ENCODE measurements at regions not wholly inside any gene's neighbourhood (a gene's known extent, or its start where the extent isn't known, plus 50 kb on each side); places are given as distances from the start of the nearest gene placed in this dataset.

DNA sequence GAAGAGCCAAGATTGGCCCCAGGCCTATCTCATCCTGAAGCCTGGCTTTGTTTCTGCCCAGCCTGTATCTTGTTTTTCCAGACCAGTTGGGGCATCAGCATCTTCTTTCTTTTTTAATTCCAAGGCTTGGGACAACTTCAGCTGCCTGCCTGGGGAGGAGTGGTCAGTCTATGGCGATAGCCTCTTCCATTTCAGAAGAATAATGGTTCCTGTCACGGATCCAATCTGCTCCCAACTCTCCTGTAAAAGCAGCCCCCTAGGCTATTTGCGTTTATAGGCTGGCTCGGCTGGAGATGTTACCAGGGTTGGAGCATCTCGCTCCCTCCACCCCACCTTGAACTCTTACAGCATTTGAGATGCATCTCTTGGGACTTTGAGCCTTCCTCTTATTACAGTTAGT, 145.2 kb upstream of the CADM1 start:
- Histone ChIP-seq H3K36me3 (no peaks in the 10 kb centered on the region), H3K27me3 (peaks cover 48% of the 10 kb centered on the region), H3K4me3 (no peak overlapping the region), H3K9me3 (no peaks in the 10 kb centered on the region), H3K4me1 (no peaks in the 10 kb centered on the region), H3K27ac (no peak overlapping the region)
- no peak for TF ChIP-seq EP300 (IDR thresholded peaks at IDR 0.05)
- no peak for ATAC-seq
- WGBS, 2 donors (ENCODE audit: low coverage in 1 of 2): 73% methylated on average over 3 of the region's 5 CpGs; no CpG with 5 or more reads in 1 of the 2 donors

DNA sequence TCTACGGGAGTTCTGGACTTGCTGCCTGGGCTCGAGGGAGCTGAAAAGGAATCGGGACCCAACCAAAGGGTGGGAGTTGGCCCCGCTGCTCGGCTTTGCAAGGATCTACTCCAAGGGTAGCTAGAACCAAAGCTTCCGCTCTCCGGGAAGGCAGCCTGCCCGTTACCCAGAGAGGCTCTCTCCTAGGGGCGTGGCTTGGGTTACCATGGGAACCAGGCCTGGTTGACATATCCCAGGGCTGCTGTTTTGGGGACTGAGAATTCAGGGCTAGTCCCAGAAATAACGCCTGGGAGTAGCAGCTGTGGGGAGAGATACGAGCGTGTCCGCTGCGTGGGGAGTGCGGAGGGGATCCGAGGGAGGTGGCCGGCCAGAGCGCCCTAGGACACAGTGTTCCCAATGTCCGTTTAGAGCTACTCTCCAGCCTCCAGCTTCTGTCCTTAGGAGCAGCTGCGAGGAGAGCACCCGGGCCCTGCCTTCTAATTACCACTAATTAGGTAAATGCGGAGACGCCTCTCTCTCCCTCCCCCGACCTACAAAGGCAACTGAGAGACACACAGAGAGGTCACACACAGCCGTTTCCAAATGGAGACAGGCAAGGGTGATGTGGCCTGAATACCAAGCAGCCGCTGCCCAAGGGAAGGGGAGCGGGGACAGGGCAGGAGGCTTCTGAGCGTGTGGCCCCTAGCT, 141.6 kb upstream of the CADM1 start:
- ATAC-seq: no peak
- no peaks in the 10 kb centered on the region for H3K9me3 ChIP-seq
- TF ChIP-seq, protein P1, sequence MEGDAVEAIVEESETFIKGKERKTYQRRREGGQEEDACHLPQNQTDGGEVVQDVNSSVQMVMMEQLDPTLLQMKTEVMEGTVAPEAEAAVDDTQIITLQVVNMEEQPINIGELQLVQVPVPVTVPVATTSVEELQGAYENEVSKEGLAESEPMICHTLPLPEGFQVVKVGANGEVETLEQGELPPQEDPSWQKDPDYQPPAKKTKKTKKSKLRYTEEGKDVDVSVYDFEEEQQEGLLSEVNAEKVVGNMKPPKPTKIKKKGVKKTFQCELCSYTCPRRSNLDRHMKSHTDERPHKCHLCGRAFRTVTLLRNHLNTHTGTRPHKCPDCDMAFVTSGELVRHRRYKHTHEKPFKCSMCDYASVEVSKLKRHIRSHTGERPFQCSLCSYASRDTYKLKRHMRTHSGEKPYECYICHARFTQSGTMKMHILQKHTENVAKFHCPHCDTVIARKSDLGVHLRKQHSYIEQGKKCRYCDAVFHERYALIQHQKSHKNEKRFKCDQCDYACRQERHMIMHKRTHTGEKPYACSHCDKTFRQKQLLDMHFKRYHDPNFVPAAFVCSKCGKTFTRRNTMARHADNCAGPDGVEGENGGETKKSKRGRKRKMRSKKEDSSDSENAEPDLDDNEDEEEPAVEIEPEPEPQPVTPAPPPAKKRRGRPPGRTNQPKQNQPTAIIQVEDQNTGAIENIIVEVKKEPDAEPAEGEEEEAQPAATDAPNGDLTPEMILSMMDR (IDR thresholded peaks at IDR 0.05): no peak
- TF ChIP-seq POLR2AphosphoS5 (IDR thresholded peaks at IDR 0.05) (no peak), EP300 (IDR thresholded peaks at IDR 0.05) (no peak), POLR2A (IDR thresholded peaks at IDR 0.05) (no peak)
- H3K27me3 ChIP-seq: peaks cover 61% of the 10 kb centered on the region
- H3K36me3 ChIP-seq: no peaks in the 10 kb centered on the region
- H3K27ac ChIP-seq: no peak overlapping the region
- H3K4me3 ChIP-seq: no peak overlapping the region
- H3K4me1 ChIP-seq: no peaks in the 10 kb centered on the region
- 72% methylated on average over 5 of the region's 28 CpGs; no CpG with 5 or more reads in 1 of the 2 donors for WGBS, 2 donors (ENCODE audit: low coverage in 1 of 2)

- TF ChIP-seq POLR2AphosphoS5 (IDR thresholded peaks at IDR 0.05): no peak
- TF ChIP-seq, protein P1 (IDR thresholded peaks at IDR 0.05): no peak
- no peaks in the 10 kb centered on the region for H3K9me3 ChIP-seq
- peaks cover 53% of the 10 kb centered on the region for H3K27me3 ChIP-seq
- H3K36me3 ChIP-seq: no peaks in the 10 kb centered on the region
- H3K27ac ChIP-seq: no peak overlapping the region
- WGBS, 2 donors (ENCODE audit: low coverage in 1 of 2): 60 to 72% methylated on average over 1 to 2 of the region's 4 CpGs
- ATAC-seq: no peak
- H3K4me3 ChIP-seq: no peak overlapping the region
- H3K4me1 ChIP-seq: no peaks in the 10 kb centered on the region
These were observed 140.6 kb upstream of the CADM1 start for GRCh38 chr11:115644856-115645255.

DNA sequence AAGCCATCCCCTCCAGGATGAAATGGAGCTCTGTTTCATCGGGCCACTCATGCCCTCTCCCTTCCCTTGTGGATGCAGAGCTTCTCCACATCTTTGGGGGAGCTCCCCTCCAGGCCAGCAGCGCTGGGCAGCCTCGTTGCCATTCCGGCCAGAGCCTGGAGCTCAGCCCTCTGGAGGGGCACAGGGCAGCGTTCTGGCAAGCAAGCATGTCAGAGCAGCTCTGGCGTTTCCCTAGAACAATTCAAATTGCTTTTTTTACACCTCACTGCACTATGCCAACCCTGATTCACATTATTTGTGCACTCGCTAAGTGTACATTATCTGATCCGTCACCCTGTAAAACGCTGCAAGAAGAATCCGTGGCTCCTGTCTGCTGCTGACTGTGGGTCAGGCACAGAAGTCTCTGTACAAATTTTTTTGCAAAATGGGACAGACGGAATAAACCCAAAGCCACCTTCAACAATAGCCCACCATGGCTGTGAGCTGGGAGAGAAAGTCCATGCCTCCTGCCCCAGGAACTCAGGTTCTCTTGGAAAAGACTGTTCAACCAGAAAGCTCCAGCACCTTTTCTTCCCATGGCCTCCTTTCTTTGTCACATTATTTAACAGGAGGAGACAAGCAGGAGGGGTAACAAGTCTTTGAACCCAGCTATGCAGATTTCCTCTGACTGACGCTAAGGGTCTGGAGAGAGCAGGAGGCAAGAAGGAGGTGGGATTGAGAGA, 139.5 kb upstream of the CADM1 start:
- Histone ChIP-seq H3K36me3 (no peaks in the 10 kb centered on the region), H3K4me1 (no peaks in the 10 kb centered on the region), H3K27ac (no peak overlapping the region), H3K4me3 (no peak overlapping the region), H3K9me3 (no peaks in the 10 kb centered on the region), H3K27me3 (peaks cover 42% of the 10 kb centered on the region)
- ATAC-seq: no peak
- TF ChIP-seq EP300 (IDR thresholded peaks at IDR 0.05): no peak
- TF ChIP-seq, protein P1 (IDR thresholded peaks at IDR 0.05): no peak
- TF ChIP-seq POLR2A (IDR thresholded peaks at IDR 0.05): no peak
- no peak for TF ChIP-seq POLR2AphosphoS5 (IDR thresholded peaks at IDR 0.05)
- WGBS, 2 donors (ENCODE audit: low coverage in 1 of 2): 78 to 87% methylated on average over 4 to 5 of the region's 12 CpGs

DNA sequence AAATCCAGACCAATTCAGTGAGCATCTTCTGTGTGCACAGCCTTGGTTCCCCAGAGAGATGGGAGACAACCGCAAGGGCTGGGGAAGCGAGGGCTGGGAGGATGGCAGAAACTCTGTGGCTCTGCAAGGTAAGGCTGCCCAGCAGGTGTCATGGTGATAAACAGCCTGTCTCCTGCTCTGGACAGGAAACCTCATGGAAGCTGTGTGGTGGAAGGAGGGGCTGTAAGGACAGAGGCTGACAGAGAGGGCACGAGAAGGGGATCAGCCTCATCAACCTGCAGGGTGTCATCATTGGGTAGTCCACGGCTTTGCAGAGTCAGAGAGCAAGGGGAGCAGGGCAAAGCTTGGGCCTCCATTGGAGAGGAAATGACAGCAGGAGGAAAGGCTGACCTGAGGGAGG, 138.4 kb upstream of the CADM1 start:
- 40% methylated on average over 1 of the region's 4 CpGs; no CpG with 5 or more reads in 1 of the 2 donors for WGBS, 2 donors (ENCODE audit: low coverage in 1 of 2)
- no peaks in the 10 kb centered on the region for H3K36me3 ChIP-seq
- peaks cover 38% of the 10 kb centered on the region for H3K27me3 ChIP-seq
- no peaks in the 10 kb centered on the region for H3K9me3 ChIP-seq
- no peak for TF ChIP-seq POLR2A (IDR thresholded peaks at IDR 0.05)
- TF ChIP-seq EP300 (IDR thresholded peaks at IDR 0.05): no peak
- no peak for TF ChIP-seq POLR2AphosphoS5 (IDR thresholded peaks at IDR 0.05)
- TF ChIP-seq, protein P1 (IDR thresholded peaks at IDR 0.05): no peak
- H3K4me3 ChIP-seq: no peak overlapping the region
- H3K4me1 ChIP-seq: no peaks in the 10 kb centered on the region
- H3K27ac ChIP-seq: no peak overlapping the region
- no peak for ATAC-seq

Measured in gastroesophageal sphincter (tissue), 4 donors.